Activated CD8-positive, alpha-beta memory T cell treated with anti-CD3 and anti-CD28 coated beads, Interleukin-2, amount 50 U/mL, for 48 hours (primary cell): ENCODE measurements at regions not wholly inside any gene's neighbourhood (a gene's known extent, or its start where the extent isn't known, plus 50 kb on each side); places are given as distances from the start of the nearest gene placed in this dataset.

Experiments
- DNase-seq: peaks from one replicate; pipeline ENCODE4 v3.0.0-alpha.2; 2020

- DNase-seq: peak; percentile 86
These were observed 83.4 kb downstream of the FAM43A start for GRCh38 chr3:194769020-194769643.

GRCh38 chr3:194772241-194773000, 86.7 kb downstream of the FAM43A start:
- DNase-seq: no peak

DNA sequence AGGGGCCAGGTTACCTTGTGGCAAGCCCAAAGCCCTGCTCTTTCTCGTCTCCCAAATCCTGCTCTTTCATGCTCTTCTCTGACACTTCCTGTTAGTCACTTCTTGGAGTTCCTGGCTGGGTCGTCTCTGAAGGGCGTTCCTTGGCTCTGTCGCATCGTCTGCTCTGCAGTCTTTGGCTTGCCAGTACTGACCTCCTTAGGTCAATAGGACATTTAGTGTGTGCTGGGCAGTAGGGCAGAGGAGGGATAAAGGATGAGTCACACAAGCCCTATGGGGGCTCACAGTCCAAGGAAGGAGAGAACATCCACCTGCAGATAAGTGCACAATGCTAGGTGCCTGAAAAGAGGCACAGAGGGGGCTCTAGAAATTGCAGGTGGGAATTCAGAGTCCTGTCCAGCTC, 87.5 kb downstream of the FAM43A start:
- no peak for DNase-seq

DNA sequence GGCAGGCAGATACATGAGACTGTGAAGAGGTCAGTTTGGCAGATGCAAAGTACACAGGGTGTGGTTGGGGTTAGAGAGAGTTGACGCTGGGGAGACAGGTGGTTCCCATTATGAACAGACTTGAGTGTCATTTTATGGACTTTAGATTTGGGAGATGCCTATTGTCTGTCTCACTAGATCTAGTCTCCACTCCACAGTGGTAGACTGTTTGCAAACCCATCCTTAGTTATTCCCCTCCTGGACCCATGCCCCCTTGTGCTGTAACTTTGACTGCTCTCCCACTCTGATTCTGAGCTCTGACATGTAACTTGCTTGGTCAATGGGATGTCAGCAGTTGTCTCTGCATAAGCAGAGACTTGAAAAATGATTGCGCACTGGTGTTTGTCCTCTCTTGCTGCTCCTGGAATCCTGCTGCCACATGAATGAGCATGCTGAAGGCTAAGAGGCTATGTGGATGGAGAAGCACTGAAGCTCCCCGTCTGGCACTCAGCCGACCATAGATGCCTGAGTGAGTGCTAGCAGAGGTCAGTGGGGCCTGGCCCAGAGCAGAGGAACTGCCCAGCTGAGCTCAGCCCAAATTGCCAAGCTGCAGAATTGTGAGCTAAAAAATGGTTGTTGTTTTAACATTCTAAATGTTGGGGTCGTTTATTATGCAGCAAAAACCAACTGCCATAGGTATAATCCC, 88.2 kb downstream of the FAM43A start:
- DNase-seq: no peak

DNA sequence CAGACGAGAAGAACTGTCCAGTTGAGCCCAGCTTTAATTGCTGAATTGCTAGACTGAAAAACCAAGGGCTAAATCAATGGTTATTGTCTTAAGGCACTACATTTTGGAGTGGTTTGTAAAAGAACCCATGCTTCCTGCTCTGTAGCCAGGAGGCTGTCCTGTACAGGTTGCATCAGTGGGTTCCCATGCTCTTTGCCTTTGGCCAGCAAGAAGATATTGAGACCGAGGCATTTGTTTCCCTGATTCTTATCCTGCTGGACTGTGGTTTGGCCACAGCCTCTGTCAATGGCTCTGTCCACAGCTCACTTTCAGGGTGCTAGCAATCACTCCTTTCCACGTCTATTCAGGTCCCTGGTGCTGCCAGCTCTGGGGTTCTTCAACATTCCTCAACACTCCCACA, 89.6 kb downstream of the FAM43A start:
- no peak for DNase-seq

- DNase-seq: no peak
These were observed 90.0 kb downstream of the FAM43A start for GRCh38 chr3:194775731-194776130.

GRCh38 chr3:194777729-194778128, 92.0 kb downstream of the FAM43A start:
- DNase-seq: no peak

DNA sequence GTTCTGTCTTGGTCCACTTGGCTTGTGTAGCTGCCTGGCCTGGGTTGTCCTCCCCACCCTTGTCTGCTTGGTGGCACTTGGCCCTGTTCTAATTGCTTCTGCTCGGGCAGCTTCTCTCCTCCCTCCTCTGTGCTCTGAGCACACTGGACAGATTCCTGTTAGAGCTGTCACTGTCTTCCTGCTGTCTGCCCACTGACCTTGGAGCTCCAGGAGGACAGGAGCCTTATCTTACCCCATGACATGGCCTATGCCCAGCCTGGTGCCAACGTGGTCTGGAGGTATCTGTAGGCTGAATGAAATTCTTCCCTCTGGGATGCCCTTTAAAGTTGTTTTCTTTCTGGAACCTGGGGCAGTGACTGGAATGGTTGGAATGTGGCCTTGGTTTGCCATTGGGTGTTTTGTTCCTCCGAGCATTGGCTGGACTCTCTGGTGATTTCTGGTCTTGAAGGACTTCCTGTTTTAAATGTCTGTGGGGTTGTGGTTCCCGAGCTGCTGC, 94.1 kb downstream of the FAM43A start:
- DNase-seq: no peak

DNA sequence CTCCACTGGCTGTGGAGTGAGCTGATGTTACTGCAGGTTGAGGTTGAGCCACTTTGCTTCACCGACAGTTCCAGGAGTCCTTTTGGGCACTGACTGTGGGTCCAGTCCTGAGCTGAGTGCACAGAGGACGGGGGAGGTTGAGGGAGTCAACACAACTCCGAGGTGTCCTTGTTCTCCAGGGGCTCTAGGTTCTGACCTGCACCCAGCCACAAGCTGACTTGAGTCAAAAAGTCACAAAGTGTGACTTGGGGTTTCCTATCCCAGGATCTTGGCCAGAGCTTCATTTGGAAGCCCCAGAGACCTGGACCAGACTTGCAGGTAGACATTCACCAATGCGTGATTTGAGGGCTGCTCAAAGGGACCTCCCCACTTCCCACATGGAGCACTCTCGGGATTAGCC, 95.0 kb downstream of the FAM43A start:
- no peak for DNase-seq

DNA sequence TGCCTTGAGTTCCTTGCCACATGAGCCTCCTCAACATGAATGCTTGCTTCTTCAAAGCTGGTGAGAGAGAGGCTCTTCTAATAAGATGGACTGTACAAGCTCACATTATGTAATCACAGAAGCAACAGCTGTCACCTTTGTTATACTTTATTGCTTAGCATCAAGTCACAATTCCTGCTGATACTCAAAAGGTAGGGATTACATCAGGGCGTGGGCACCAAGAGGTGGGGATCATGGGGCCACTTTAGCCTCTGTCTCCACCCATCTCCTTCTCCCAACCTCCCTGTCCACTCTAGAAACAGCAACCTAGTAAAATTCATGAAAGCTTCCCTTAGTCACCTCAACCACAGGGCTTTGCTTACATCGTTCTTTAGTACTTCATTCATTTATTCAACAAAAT, 95.9 kb downstream of the FAM43A start:
- no peak for DNase-seq

GRCh38 chr3:194782698-194783404, 97.2 kb downstream of the FAM43A start:
- no peak for DNase-seq

GRCh38 chr3:194784361-194784760, 98.7 kb downstream of the FAM43A start:
- no peak for DNase-seq

GRCh38 chr3:194785315-194785714, 99.6 kb downstream of the FAM43A start:
- DNase-seq: no peak

DNA sequence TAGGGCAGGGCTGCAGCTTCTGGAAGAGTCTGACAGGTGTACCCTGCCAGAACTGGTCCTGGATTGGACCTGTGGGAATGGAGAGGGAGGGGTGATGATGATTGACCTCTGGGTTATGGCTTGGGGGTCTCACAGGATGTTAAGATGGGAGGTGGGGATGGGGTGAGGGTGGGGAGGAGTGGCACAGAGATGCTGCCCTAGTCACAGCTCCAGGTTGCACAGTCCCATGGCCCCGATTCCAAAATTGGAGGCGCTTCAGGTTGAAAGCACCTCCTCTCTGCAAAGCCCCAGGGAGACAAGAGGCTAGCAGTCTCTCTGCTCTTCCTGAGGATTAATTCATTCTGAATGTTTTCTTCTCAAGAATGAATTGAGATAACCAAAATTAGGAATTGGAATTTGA, 101.4 kb downstream of the FAM43A start:
- no peak for DNase-seq

DNA sequence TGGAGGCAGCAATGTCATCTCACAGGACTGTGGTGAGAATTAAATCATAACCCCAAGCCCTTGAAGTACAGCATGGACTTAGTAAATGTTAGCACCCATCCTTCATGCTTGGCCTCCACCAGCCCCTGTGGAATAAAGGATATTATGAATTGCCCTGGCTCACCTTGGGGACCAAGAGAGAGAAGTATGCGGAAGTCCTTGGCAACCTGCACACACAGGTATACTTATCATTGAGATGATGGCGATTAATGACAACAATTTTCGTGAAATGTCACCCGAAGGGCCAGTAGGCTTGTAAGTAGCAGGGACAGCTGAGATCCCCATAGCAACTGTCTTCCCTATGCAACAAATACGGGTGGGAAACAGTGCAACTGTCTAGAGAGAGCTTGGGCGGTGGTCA, 102.0 kb downstream of the FAM43A start:
- no peak for DNase-seq

- no peak for DNase-seq
These were observed 106.7 kb downstream of the FAM43A start for GRCh38 chr3:194792368-194792767.

DNA sequence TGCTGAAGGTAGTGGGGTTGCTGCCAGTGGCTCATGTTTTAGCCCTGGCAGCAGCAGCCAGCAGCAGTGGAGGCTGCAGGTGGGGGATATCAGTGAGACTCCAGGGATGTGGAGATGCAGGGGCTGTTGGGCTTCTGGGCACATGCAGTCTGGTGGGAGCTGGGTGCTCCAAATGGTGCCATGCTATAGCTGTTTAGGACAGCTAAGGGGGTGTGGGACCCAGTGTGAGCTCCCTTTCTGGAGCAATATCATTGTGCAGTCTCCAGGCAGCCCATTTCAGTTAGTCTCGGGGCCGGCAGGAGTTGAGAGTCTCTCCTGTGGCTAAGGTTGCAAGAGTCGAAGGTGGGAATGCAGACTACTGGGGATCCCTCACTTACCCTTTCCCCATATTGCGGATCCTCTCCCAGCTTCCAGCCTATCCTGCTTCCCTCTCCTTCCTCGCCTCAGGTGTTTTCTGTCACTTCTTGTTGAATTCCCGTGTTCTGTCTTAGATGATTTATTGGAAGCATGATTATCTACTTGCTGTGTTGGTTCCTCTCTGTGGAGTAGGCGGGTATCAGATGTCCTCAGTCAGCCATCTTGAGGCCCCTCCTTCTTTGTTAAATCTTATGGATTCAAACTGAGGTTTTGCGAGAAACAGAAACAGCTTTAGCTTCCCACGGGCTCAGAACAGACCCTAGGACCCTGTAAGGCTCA, 112.0 kb downstream of the FAM43A start:
- DNase-seq: peak; percentile 39

GRCh38 chr3:194798486-194798885, 112.8 kb downstream of the FAM43A start:
- no peak for DNase-seq

DNA sequence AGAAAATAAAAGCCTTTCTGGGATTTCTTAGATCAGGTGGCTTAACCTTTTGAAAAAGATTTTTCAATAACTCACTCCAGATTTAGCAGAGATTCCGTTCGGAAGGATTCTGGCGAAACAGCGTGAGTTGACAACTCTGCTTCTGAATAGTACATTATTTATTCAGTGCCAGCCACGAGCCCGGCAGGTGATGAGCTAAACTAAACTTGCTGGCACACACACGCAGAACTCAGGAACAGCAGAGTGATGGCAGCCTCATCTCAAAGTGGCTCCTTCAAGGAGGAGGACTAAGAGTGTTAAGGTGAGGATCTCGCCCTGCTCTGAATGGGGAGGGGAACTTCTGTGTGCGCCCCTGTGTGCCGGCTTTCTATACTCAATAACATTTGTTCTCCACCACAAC, 114.3 kb downstream of the FAM43A start:
- DNase-seq: peak; percentile 36

GRCh38 chr3:194801461-194802432, 116.1 kb downstream of the FAM43A start:
- peak; percentile 34 for DNase-seq

- DNase-seq: peak; percentile 15
These were observed 119.1 kb downstream of the FAM43A start for GRCh38 chr3:194804796-194805195.
